ENCODE measurements at regions not wholly inside any gene's neighbourhood (a gene's known extent, or its start where the extent isn't known, plus 50 kb on each side); places are given as distances from the start of the nearest gene placed in this dataset.

DNA sequence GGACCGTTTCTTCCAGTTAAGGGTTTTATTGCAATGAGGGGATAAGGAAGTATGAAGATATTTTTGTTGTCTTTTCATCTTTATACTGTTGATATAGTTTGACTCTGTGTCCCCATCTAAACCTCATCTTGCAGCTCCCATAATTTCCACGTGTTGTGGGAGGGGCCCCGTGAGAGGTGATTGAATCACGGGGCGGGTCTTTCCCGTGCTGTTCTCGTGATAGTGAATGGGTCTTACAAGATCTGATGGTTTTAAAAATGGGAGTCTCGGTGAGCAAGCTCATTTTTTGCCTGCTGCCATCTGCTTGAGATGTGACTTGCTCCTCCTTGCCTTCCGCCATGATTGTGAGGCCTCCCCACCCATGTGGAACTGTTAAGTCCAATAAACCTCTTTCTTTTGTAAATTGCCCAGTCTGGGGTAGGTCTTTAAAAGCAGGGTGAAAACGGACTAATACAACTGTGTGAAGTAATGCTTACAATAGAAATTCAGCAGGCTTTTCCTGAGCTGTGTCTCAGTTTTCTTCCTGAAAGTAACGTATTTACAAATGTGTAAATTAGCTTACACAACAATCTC lies 377.3 kb downstream of the SIPA1L2 start:
- no peak for DNase-seq (ENCODE audit: extremely low read depth, insufficient read length)
- Histone ChIP-seq H3K27me3 (replicated peaks; ENCODE audit: control insufficient read depth, insufficient read depth, low read length) (no peaks in the 10 kb centered on the region), H3K36me3 (ENCODE audit: control insufficient read depth, insufficient read depth, low read length) (no peaks in the 10 kb centered on the region), H3K4me3 (replicated peaks; ENCODE audit: low read depth, low read length) (no peak overlapping the region)
- TF ChIP-seq, protein P1, sequence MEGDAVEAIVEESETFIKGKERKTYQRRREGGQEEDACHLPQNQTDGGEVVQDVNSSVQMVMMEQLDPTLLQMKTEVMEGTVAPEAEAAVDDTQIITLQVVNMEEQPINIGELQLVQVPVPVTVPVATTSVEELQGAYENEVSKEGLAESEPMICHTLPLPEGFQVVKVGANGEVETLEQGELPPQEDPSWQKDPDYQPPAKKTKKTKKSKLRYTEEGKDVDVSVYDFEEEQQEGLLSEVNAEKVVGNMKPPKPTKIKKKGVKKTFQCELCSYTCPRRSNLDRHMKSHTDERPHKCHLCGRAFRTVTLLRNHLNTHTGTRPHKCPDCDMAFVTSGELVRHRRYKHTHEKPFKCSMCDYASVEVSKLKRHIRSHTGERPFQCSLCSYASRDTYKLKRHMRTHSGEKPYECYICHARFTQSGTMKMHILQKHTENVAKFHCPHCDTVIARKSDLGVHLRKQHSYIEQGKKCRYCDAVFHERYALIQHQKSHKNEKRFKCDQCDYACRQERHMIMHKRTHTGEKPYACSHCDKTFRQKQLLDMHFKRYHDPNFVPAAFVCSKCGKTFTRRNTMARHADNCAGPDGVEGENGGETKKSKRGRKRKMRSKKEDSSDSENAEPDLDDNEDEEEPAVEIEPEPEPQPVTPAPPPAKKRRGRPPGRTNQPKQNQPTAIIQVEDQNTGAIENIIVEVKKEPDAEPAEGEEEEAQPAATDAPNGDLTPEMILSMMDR (IDR thresholded peaks at IDR 0.05; ENCODE audit: insufficient read depth, low read length, poor library complexity, severe bottlenecking), result no peak

DNA sequence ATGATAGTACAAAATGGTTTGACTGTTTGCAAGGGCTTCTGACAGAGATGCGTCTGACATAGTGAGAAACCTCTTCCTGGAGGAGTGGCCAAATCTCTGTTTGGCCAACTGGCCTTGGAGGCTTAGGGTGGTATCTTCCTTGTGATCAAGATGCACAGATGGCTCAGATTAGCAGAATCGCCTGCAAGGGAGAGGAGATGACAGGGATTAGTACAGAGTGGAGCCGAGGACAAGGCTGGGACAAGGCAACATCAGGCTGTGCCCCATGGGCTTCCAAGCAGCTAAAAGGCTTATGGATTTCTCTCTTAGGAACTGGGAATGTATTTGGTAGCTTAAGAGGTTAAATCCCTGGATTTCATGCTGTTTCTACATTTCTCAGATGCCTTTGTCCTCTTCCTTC lies 379.1 kb downstream of the SIPA1L2 start:
- TF ChIP-seq, protein P1 (IDR thresholded peaks at IDR 0.05; ENCODE audit: insufficient read depth, low read length, poor library complexity, severe bottlenecking), result no peak
- H3K36me3 ChIP-seq (ENCODE audit: control insufficient read depth, insufficient read depth, low read length), result no peaks in the 10 kb centered on the region
- no peak for DNase-seq (ENCODE audit: extremely low read depth, insufficient read length)
- H3K4me3 ChIP-seq (replicated peaks; ENCODE audit: low read depth, low read length), result no peak overlapping the region
- no peaks in the 10 kb centered on the region for H3K27me3 ChIP-seq (replicated peaks; ENCODE audit: control insufficient read depth, insufficient read depth, low read length)

DNA sequence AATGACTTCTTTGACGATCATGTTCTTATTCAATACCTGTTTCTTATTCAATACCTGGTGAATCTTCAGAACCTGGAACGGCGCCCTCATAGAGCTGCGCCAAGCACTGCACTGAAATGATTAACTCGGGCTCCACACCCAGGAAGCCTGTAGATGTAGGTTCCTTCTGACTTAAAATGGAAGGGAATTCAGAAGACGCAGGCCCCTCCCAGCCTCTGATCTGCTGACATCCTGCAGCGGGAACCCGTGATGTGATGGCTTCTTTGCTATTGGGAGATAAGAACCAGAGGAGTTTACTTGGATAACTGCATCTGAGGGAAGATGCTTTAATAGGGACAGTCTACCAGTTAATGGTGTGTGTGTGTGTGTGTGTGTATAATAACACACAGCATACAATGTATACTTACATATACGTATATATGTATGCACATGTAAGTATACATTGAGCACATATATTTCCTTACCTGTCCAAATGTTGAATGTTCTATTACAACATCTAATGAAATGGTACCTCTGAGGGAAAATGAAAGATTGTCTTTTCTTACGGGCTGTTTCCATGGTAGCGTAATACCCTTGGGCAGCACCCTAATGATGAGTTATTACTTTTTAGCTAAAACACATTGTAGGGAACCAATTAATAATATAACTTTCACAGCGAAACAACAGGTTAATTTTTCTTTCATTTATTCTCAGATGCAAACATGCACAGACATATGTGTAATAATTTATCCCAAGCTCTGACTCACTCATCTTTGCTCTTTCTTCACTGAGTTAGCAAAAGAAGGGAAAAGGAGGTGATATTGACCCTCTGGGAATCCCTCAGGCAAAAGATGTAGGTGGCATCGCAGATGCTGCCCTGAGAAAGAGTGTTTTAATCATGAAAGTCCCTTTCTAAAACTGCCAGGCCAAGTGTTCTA lies 379.8 kb downstream of the SIPA1L2 start:
- Histone ChIP-seq H3K27me3 (replicated peaks; ENCODE audit: control insufficient read depth, insufficient read depth, low read length) (no peaks in the 10 kb centered on the region), H3K36me3 (ENCODE audit: control insufficient read depth, insufficient read depth, low read length) (no peaks in the 10 kb centered on the region), H3K4me3 (replicated peaks; ENCODE audit: low read depth, low read length) (no peak overlapping the region)
- no peak for DNase-seq (ENCODE audit: extremely low read depth, insufficient read length)
- TF ChIP-seq, protein P1 (IDR thresholded peaks at IDR 0.05; ENCODE audit: insufficient read depth, low read length, poor library complexity, severe bottlenecking), result no peak

DNA sequence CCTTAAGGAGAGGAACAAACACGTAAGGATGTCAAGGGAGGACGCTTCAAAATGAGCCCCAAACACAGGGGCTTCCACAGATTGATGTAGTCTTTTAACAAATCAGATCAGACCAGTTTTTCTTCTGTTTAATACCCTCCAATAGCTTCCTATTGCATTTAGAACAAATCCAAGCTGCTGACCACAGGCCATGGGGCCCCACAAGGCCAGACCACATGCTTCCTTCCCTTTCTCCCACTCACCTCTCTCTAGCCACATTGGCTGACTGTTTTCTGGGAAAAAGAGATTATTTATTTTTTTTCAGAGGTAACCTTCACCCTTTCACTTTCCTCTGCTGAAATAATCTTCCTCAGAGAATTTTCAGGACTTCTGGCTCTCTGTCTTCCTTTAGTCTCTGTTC lies 380.6 kb downstream of the SIPA1L2 start:
- no peak for DNase-seq (ENCODE audit: extremely low read depth, insufficient read length)
- Histone ChIP-seq H3K27me3 (replicated peaks; ENCODE audit: control insufficient read depth, insufficient read depth, low read length) (no peaks in the 10 kb centered on the region), H3K4me3 (replicated peaks; ENCODE audit: low read depth, low read length) (no peak overlapping the region), H3K36me3 (ENCODE audit: control insufficient read depth, insufficient read depth, low read length) (no peaks in the 10 kb centered on the region)
- TF ChIP-seq, protein P1 (IDR thresholded peaks at IDR 0.05; ENCODE audit: insufficient read depth, low read length, poor library complexity, severe bottlenecking), result no peak

DNA sequence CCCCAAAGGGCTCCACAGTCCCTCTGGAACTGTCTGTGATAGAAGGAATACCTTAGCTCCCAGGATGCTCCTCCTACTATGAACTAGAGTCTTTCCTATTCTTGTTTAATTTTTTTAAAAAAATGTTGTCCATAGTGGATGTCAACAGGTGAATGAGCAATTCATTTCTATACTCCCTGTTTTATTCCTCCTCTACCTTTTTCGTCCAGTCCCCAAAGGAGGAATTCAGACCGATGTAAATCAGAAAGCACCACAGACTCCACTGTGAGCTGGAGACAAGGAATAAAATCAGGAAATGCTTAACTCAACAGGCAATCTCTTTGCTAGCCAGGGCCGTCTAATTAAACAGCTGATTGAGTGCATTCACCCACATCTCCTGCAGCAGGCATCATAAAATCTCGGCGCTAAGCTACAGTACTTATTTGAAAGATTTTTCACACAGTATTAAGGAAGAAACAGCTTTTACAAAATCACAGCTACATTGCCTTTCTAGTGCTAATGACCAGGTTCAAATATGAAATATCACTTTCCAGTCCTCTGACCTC lies 381.6 kb downstream of the SIPA1L2 start:
- Histone ChIP-seq H3K4me3 (replicated peaks; ENCODE audit: low read depth, low read length) (no peak overlapping the region), H3K36me3 (ENCODE audit: control insufficient read depth, insufficient read depth, low read length) (no peaks in the 10 kb centered on the region), H3K27me3 (replicated peaks; ENCODE audit: control insufficient read depth, insufficient read depth, low read length) (no peaks in the 10 kb centered on the region)
- TF ChIP-seq, protein P1 (IDR thresholded peaks at IDR 0.05; ENCODE audit: insufficient read depth, low read length, poor library complexity, severe bottlenecking), result no peak
- DNase-seq (ENCODE audit: extremely low read depth, insufficient read length), result no peak

All from GM06990 (cell line).